ENCODE measurements at regions not wholly inside any gene's neighbourhood (a gene's known extent, or its start where the extent isn't known, plus 50 kb on each side); places are given as distances from the start of the nearest gene placed in this dataset.

DNA sequence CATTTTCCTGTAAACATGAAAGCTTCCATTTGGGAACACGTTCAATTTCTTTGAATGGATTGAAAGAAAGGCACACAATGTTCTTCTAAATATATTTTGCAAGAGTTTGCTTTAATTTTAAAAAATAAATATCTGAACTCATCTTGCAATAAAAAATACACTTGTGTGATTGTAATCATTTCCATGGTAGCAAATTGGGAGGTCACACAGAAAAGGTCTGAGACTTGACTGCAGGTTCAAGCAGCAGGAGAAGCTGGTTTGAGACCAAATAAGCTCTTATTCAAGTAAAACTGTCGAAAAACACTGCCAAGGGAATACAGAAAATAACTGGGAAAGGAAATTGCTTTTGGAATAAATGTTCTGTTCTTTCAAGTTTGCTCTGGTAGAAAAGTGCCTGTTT is 498.9 kb downstream of the ADGRL2 start:
- in situ Hi-C loops (cut with HindIII; ENCODE audit: low sequenced_read_pairs) = no loop called here
- H3K4me3 ChIP-seq (ENCODE audit: low read depth, low read length) = no peak overlapping the region
- no peak for DNase-seq (ENCODE audit: low read depth, low spot score)
- TF ChIP-seq, protein P1, sequence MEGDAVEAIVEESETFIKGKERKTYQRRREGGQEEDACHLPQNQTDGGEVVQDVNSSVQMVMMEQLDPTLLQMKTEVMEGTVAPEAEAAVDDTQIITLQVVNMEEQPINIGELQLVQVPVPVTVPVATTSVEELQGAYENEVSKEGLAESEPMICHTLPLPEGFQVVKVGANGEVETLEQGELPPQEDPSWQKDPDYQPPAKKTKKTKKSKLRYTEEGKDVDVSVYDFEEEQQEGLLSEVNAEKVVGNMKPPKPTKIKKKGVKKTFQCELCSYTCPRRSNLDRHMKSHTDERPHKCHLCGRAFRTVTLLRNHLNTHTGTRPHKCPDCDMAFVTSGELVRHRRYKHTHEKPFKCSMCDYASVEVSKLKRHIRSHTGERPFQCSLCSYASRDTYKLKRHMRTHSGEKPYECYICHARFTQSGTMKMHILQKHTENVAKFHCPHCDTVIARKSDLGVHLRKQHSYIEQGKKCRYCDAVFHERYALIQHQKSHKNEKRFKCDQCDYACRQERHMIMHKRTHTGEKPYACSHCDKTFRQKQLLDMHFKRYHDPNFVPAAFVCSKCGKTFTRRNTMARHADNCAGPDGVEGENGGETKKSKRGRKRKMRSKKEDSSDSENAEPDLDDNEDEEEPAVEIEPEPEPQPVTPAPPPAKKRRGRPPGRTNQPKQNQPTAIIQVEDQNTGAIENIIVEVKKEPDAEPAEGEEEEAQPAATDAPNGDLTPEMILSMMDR (IDR thresholded peaks at IDR 0.05; ENCODE audit: low read depth, low read length) = no peak

DNA sequence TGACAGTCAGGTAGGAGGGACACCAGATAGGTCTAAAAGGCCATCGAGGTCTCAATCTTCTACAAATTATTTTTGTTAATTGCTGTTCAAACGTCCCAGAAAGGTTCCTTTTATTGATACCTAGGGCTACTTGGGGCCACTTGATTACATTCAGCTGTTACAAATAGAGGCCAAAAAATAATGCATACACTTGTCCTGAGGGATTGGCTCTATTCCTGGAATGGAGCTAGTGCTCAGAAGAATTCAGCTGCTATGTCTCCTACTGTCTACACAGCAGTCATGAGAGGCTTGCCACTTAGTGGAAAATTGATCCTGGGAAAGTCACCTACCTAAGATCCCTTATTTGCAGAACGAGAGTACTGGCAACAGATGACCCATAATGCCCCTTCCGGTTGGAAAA is 498.3 kb downstream of the ADGRL2 start:
- H3K4me3 ChIP-seq (ENCODE audit: low read depth, low read length) = no peak overlapping the region
- TF ChIP-seq, protein P1 (IDR thresholded peaks at IDR 0.05; ENCODE audit: low read depth, low read length) = no peak
- no peak for DNase-seq (ENCODE audit: low read depth, low spot score)
- in situ Hi-C loops (cut with HindIII; ENCODE audit: low sequenced_read_pairs) = no loop called here

DNA sequence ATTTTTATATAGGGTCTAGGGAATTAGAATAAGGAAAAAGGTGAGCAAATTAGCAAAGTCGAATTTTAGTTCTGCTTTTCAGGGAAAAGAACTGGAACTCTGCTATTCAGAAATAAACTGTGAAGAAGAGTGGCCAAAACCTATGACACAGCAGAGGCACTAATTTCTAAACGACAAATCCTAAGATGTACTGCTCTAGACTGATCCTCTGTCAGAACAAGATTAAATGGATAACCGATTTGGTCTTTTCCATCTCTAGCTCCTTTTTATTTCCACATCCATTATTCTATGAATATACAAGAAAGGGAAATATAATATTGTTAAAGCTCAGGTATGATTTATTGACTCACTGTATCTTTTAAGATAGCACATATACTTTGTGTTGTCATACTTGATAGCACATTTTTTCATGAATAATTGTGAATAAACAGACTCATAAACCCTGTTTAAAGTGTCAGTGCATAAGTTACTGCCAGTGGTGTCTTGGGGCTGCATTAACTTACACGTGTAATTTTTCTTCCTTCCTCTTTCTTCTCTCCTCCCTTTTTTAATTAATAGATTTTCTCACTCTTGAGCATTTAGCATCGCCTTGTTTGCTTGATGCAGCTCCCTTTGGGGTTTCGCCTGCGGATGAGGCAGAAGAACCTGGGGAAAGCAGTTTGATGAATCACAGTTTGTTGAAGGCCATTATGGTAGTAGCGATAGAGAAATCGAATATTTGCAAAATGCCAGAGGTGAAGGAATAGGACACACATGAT is 496.6 kb downstream of the ADGRL2 start:
- in situ Hi-C loops (cut with HindIII; ENCODE audit: low sequenced_read_pairs) = no loop called here
- TF ChIP-seq, protein P1 (IDR thresholded peaks at IDR 0.05; ENCODE audit: low read depth, low read length) = no peak
- H3K4me3 ChIP-seq (ENCODE audit: low read depth, low read length) = no peak overlapping the region
- DNase-seq (ENCODE audit: low read depth, low spot score) = no peak

DNA sequence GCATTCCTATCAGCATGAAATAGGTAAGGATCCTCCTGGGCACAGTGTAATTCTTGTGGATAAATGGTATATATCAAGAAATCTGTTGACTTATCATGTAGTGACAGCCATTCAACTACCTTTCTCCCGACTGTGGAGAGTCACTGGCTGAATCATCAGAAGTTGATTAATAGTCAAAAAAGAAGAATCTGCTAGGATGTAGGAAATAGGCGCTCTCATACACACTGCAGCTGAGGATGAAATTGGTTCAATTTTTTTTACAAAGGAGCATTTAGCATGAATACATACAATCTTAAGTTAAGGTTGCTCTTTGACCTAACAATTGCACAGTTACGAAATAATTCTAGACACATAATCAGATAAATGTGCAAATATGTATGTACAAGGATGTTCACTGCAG is 486.8 kb downstream of the ADGRL2 start:
- in situ Hi-C loops (cut with HindIII; ENCODE audit: low sequenced_read_pairs) = no loop called here
- no peak for DNase-seq (ENCODE audit: low read depth, low spot score)
- H3K4me3 ChIP-seq (ENCODE audit: low read depth, low read length) = no peak overlapping the region
- TF ChIP-seq, protein P1 (IDR thresholded peaks at IDR 0.05; ENCODE audit: low read depth, low read length) = no peak

DNA sequence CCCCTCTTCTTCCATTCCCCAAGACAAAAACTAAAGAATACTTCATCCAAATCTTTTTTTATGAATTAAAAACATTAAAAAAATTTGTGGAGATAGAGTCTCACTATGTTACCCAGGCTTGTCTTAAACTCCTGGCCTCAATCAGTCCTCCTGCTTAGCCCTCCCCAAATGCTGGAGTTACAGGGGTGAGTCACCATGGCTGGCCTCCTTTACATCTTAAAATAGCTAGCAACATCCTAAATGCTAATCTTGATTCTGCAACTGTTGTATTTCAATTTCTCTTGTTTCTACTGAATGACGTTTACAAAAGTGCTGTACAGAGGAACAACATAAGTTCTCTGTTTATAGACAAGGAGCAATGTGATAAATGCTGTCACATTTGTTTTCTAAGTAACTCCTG is 483.5 kb downstream of the ADGRL2 start:
- TF ChIP-seq, protein P1 (IDR thresholded peaks at IDR 0.05; ENCODE audit: low read depth, low read length) = no peak
- in situ Hi-C loops (cut with HindIII; ENCODE audit: low sequenced_read_pairs) = no loop called here
- H3K4me3 ChIP-seq (ENCODE audit: low read depth, low read length) = no peak overlapping the region
- DNase-seq (ENCODE audit: low read depth, low spot score) = no peak

DNA sequence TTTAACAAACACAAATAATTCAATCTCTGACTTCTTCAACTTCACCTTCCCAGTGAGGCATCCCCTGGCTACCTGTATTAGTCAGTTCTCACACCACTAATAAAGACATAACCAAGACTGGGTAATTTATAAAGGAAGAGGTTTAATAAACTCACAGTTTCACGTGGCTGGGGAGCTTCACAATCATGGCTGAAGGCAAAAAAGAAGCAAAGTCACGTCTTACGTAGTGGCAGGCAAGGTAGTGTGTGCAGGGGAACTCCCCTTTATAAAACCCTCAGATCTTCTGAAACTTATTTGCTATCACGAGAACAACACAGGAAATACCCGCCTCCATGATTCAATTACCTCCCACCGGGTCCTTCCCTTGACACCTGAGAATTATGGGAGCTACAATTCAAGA is 478.5 kb downstream of the ADGRL2 start:
- TF ChIP-seq, protein P1 (IDR thresholded peaks at IDR 0.05; ENCODE audit: low read depth, low read length) = no peak
- no peak for DNase-seq (ENCODE audit: low read depth, low spot score)
- in situ Hi-C loops (cut with HindIII; ENCODE audit: low sequenced_read_pairs) = no loop called here
- H3K4me3 ChIP-seq (ENCODE audit: low read depth, low read length) = no peak overlapping the region

Measured in astrocyte of the spinal cord (primary cell).